ENCODE measurements at regions not wholly inside any gene's neighbourhood (a gene's known extent, or its start where the extent isn't known, plus 50 kb on each side); places are given as distances from the start of the nearest gene placed in this dataset.

- WGBS (ENCODE audit: low lambda C conversion rate), result 83% methylated on average over 3 of the region's 9 CpGs
- Histone ChIP-seq H3K27me3 (ENCODE audit: insufficient read depth) (no peaks in the 10 kb centered on the region), H4K20me1 (ENCODE audit: insufficient read depth) (no peaks in the 10 kb centered on the region), H3K27ac (ENCODE audit: low read depth in 2 of 2, low read length in 1 of 2) (peak overlapping the region in 1 of 2 experiments; percentile 9; a peak in 1 of 4 replicates), H3K4me1 (ENCODE audit: control insufficient read depth in 1 of 2, insufficient read depth in 2 of 2, low read depth in 1 of 2, low read length in 1 of 2) (peaks cover 3 to 27% of the 10 kb centered on the region in 2 experiments; a peak in 2 of 4 replicates), H3K9ac (no peak overlapping the region), H3K36me3 (replicated peaks in 1 of 2; ENCODE audit: control insufficient read depth in 1 of 2, insufficient read depth in 2 of 2, low read length in 1 of 2) (no peaks in the 10 kb centered on the region), H3K4me2 (no peak overlapping the region), H3F3A (replicated peaks; ENCODE audit: insufficient read depth) (no peaks in the 10 kb centered on the region), H3K4me3 (ENCODE audit: low read depth in 2 of 2, low read length in 1 of 2) (no peak overlapping the region), H2AFZ (ENCODE audit: low read depth) (peak overlapping the region; percentile 18; the same call in 1 of the 2 replicates), H3K9me3 (no peaks in the 10 kb centered on the region), H3K9me2 (no peaks in the 10 kb centered on the region), H3K79me2 (ENCODE audit: insufficient read depth) (no peaks in the 10 kb centered on the region)
- CTCF ChIA-PET, result interaction anchor here (0.7 to 3.3 kb wide), 4 partner anchors 16 to 113 kb away, joined by 3 to 17 read pairs (median 3); no protein-coding TSS in a partner anchor
- peak; percentile 62 for DNase-seq
- POLR2A ChIA-PET, result no interaction called here
- TF ChIP-seq TEAD4 (IDR thresholded peaks at IDR 0.05; ENCODE audit: borderline replicate concordance, insufficient read depth), result no peak
- peak; percentile 60 for TF ChIP-seq CTCF (IDR thresholded peaks at IDR 0.05)
- no peak for TF ChIP-seq FOXM1 (IDR thresholded peaks at IDR 0.05; ENCODE audit: low read depth)
- no peak for TF ChIP-seq REST (IDR thresholded peaks at IDR 0.05; ENCODE audit: low read depth, low read length)
- no peak for TF ChIP-seq FOXJ3 (CRISPR knock-in tag; IDR thresholded peaks at IDR 0.05)
- TF ChIP-seq YY1 (IDR thresholded peaks at IDR 0.05; ENCODE audit: low read depth), result no peak
- no peak for TF ChIP-seq TAF1 (IDR thresholded peaks at IDR 0.05; ENCODE audit: borderline replicate concordance, low read depth, low read length)
- no peak for TF ChIP-seq IRF3 (IDR thresholded peaks at IDR 0.05; ENCODE audit: low read depth, low read length)
- no peak for TF ChIP-seq SIN3A (IDR thresholded peaks at IDR 0.05; ENCODE audit: borderline replicate concordance, low read depth, low read length)
- TF ChIP-seq MXI1 (IDR thresholded peaks at IDR 0.05; ENCODE audit: low read depth, low read length), result no peak
- no peak for TF ChIP-seq USF2 (IDR thresholded peaks at IDR 0.05; ENCODE audit: borderline replicate concordance, low read depth, low read length)
- TF ChIP-seq EZH2phosphoT487 (IDR thresholded peaks at IDR 0.05; ENCODE audit: borderline replicate concordance, low read depth), result no peak
- TF ChIP-seq PBX3 (IDR thresholded peaks at IDR 0.05), result no peak
- no peak for TF ChIP-seq USF1 (IDR thresholded peaks at IDR 0.05; ENCODE audit: borderline replicate concordance, low read depth)
- no peak for TF ChIP-seq ELF1 (IDR thresholded peaks at IDR 0.05)
- TF ChIP-seq NRF1 (IDR thresholded peaks at IDR 0.05; ENCODE audit: low read depth, low read length), result no peak
- peak; percentile 60 for TF ChIP-seq RAD21 (IDR thresholded peaks at IDR 0.05; ENCODE audit: low read length)
- no peak for TF ChIP-seq TCF12 (IDR thresholded peaks at IDR 0.05)
- TF ChIP-seq SMC3 (IDR thresholded peaks at IDR 0.05; ENCODE audit: low read depth, low read length), result peak; percentile 24; the same call in 1 of the 2 replicates
- TF ChIP-seq ZBTB33 (IDR thresholded peaks at IDR 0.05; ENCODE audit: borderline replicate concordance, low read depth), result no peak
- TF ChIP-seq NFIC (IDR thresholded peaks at IDR 0.05; ENCODE audit: borderline replicate concordance), result no peak
Measured at GRCh38 chr6:43838276-43839036, 68.4 kb downstream of the VEGFA start.

Data from SK-N-SH (cell line).